NOMO-1 treated with DMSO at 0.1 percent for 48 hours (cell line): ENCODE measurements at regions not wholly inside any gene's neighbourhood (a gene's known extent, or its start where the extent isn't known, plus 50 kb on each side); places are given as distances from the start of the nearest gene placed in this dataset.
"Not testable (repeated sequence)": the region's sequence is repeated elsewhere in the genome, so short reads cannot be mapped to it uniquely, and the experiment has no call there.

Experiments
- DNase-seq: peaks from one replicate; lab custom pipeline; 2025; ENCODE audit not compliant: unreplicated experiment; lab: John Stamatoyannopoulos, UW

DNA sequence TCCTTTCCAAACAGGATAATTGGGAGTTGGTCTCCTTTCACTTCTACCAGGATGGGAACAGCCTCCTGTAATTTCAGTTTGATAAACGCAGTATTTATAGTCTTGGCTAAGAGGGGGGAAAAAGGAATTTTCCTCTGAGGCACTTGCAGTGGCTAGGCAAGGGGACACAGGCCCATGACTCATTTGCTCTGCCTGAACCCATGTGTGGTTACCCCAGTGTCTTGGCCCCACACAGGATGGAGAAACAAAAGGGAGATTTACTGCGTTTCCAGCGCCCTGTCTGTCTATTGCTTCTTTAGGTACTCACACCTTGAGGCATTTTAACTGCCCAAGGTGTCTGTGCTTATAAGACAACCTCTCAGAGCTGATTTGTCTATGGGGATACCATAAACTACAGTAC lies 74.8 kb upstream of the NEDD9 start:
- DNase-seq = no peak

DNA sequence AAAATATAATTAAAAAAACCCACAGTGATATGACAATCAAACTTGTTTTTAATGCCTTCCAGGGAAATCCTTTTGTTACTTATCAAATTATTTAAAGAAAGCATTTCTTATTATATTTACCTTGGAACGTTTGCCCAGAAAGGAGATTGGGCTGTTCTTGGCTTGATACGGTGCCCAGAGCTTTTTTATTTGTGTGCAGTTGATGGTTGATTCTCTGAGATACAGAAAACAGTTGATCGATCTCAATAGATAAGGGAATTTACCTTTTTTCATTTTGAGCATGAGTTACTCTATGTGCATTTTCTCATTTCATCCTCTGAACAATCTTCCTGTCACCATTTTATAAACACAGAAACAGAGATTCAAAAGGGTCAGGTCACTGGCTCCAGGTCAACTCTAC lies 72.5 kb upstream of the NEDD9 start:
- DNase-seq = no peak

DNA sequence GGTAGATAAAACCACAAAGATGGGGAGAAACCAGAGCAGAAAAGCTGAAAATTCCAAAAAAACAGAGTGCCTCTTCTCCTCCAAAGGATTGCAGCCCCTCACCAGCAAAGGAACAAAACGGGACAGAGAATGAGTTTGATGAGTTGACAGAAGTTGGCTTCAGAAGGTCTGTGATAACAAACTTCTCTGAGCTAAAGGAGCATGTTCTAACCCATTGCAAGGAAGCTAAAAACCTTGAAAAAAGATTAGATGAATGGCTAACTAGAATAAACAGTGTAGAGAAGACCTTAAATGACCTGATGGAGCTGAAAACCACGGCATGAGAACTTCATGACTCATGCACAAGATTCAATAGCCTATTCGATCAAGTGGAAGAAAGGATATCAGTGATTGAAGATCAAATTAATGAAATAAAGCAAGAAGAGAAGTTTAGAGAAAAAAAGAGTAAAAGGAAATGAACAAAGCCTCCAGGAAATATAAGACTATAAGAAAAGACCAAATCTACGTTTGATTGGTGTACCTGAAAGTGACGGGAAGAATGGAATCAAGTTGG lies 67.5 kb upstream of the NEDD9 start:
- not testable (repeated sequence) for DNase-seq

DNA sequence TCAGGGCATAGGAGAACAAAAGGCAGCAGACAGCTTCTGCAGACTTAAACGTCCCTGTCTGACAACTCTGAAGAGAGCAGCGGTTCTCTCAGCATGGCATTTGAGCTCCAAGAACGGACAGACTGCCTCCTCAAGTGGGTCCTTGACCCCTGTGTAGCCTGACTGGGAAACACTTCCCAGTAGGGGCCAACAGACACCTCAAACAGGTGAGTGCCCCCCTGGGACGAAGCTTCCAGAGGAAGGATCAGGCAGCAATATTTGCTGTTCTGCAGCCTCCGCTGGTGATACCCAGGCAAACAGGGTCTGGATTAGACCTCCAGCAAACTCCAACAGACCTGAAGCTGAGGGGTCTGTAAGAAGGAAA lies 66.9 kb upstream of the NEDD9 start:
- DNase-seq = not testable (repeated sequence)

DNA sequence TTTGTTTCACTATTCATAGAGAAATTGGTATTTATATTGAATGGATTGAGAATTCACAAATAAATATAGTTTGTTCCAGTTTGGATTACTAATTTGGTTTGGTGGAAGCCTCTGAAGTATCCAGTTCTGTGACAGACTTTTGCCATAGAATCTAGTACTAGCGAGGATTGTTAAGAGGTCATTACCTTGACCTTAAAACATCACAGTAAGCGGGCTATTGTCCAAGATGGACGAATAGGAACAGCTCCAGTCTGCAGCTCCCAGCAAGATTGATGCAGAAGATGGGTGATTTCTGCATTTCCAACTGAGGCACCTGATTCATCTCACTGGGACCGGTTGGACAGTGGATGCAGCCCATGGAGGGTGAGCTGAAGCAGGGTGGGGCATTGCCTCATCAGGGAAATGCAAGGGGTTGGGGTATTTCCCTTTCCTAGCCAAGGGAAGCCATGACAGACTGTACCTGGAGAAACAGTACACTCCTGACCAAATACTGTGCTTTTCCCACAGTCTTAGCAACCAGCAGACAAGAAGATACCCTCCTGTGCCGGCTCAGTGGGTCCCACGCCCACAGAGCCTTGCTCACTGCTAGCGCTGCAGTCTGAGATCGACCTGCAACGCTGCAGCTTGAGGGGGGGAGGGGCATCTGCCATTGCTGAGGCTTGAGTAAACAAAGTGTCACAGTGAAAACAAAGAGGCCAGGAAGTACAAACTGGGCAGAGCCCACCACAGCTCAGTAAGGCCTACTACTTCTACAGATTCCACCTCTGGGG lies 66.4 kb upstream of the NEDD9 start:
- DNase-seq = no peak

DNA sequence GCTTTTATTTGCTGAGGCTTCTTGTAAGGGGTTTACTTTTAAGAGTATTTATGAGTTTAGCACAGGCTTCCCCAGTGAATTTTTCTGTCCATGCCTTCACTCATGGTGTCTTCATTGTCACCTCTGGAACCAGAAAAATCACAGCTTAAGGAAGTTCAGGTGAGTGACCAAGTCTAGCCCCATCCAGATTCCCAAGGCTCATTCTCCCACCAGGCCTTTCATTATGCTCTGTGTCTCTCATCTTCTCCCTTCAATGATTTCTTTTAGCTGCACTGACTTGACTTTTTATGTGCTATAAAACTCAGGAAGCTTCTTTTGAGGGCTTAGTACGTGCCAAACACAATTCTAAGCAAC lies 64.9 kb upstream of the NEDD9 start:
- no peak for DNase-seq

DNA sequence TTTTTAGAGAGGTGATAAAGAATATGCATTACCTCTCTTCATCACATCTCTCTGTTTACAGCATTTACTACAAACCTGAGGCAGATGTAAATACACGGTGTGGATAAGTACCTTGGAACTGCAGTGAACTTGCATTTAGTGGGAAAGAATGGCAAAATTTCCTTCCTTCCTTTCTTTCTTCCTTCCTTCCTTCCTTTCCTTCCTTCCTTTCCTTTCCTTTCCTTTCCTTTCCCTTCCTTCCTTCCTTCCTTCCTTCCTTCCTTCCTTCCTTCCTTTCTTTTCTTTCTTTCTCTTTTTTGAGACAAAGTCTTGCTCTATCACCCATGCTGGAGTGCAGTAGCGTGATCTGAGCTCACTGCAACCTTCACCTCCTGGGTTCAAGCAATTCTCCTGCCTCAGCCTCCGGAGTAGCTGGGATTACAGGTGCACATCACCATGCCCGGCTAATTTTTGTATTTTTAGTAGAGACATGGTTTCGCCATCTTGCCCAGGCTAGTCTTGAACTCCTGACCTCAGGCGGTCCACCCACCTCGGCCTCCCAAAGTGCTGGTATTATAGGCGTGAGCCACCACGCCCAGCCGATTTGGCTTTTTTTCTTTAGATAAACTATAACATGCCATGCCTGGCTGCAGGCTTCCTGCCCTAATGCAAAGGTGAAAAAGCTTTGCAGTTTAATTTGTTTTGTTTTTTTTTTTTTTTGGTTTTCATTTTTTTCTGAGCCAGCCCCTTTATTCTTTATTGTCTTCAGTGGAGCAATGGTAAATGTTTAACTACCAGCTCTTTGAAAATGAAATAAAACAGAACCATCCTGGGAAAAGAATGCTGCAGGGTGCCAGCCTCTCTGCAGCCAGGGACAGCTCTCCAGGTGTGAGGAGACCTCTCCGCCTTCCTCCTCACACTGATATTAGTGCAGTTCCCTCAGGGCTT lies 64.2 kb upstream of the NEDD9 start:
- no peak for DNase-seq

DNA sequence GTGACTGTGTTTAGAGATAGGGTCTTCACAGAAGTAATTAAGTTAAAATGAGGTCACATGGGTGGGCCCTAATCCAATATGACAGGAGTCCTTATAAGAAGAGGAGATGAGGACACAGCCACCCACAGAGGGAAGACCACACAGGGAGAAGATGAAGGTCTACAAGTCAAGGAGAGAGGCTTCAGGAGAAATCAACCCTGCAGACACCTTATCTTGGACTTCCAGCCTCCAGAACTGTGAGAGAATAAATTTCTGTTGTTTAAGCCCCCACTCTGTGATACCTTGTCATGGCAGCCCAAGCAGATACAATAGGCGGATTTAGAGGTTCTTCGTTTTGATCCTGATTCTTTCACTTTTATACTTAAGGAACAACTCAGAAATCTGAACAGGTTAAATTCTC lies 63.5 kb upstream of the NEDD9 start:
- DNase-seq = no peak

DNA sequence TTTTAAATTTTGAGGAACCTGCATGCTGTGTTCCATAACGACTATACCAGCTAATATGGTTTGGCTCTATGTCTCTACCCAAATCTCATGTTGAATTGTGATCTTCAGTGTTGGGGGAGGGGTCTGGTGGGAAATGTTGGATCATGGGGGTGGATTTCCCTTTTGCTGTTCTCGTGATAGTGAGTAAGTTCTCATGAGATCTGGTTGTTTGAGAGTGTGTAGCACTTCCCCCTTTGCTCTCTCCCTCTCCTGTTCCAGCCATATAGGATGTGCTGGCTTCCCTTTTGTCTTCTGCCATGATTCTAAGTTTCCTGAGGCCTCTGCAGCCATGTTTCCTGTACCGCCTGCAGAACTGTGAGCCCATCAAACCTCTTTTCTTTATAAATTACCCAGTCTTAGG lies 61.8 kb upstream of the NEDD9 start:
- DNase-seq = no peak

DNA sequence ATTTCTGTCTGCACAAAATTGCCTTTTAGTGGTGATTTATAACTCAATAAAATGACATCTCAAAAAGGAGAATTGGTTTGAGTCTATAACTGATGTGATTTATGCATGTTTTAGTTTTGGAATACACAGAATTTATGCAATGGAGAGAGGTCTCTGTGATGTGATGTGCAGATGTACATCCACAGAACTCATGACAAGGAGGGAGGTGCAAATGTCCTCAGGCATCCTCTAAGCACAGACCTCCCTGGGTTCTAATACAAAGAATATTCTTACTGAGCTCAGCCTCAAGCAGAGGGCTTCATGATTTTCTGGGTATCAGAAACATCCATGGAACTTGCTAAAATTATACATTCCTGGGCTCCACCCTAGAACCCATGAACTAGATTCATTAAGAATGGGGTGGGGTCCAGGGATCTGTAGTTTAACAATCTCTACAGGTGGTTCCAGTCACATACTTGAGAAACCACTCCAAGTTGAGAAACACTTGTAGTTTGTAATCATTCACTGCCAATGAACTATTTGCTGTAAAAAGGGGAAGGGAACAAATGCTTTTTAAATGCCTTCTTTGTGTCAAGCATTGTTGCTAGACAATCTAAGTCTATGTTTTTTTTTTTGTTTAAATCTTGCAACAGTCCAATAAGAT lies 60.2 kb upstream of the NEDD9 start:
- no peak for DNase-seq

DNA sequence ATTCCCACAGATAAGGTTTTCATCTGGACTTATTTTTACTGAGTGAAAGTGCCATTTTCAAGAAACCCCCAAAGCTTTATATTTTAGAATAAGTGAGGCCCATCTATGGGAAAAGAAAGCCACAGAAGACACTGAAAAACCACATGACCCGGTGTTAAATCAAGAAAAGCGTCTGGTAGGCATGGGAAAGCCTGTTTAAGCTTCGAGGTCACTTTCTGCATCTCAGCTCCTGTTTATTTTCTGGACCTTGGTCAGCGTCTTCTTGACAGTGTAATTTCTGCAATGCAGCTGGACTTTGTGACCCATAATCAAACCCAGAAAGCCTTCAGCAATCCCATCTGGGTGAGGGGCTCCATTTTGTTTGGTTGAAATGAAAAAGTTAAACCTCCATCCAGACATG lies 59.6 kb upstream of the NEDD9 start:
- no peak for DNase-seq

DNA sequence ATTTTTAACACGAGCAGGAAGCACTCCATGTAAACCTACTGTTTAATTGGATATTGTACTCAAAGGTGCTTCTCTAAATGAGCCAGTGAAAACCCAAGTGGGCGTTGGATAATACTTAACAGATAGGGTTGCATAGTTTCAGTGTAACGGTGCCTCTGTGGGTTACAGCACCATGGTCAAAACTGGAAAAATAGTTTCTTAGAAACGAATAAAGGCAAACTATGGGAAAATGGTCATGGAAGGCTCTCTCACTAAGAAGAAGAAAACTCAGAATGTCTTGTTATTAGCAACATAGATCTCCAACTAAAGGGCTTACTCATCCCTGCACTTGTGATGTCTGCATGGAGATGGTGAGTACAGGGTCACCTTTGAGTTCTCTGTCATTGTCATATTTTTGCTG lies 59.1 kb upstream of the NEDD9 start:
- DNase-seq = no peak

DNA sequence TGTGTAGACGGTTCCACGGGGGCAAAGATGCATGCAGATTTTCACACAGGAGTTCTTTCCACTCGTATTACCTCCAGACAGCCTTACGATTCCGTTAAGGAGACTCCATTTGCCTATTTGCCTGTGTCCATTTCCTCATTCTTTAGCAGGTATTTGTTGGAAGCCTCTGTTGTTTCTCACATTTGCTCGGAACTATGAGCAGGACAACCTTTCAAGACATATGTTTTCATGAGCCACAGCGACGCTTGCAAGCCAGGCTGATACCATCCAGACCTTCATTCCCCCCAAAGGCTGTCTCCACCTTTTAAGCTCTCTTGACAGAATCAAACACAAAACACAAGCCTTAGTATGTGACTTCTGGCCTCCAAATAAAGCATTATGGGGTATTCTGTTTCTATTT lies 57.6 kb upstream of the NEDD9 start:
- no peak for DNase-seq

DNA sequence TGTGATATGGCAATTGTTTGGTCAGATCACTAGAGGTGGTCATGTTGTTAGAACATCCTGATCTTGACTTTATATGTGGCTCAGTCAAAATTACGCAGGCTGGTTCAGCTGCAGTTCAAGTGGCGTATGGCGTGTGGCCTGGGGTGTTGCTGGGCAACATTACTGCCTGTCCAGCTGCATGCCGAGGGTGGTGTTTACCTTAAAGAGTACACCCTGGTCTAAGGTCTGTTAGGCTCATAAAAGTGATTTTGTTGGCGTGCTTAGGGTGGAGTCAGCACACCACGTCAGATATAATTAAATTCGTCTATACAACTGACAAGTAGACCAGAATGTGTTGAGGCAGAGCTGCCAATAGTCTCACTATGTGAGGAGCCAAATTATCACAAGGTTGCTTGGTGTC lies 55.6 kb upstream of the NEDD9 start:
- DNase-seq = no peak

DNA sequence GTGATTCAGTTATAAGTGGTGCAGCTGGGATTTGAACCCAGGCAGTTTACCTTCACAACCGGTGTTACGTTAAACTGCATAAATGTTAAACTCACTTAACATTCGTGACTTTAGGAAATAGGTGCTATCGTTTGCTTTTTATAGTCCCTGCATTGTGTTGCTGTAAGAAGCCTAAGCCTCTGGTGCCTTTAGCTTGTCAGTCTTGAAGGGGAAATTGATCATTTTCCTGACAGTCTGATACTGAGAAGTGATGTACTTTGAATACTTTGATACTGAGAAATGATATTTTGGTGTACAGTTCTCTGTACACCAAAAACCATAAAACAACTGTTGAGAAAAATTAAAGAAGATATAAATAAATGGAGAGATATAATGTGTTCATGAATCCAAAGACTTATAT lies 52.5 kb upstream of the NEDD9 start:
- DNase-seq = no peak

DNA sequence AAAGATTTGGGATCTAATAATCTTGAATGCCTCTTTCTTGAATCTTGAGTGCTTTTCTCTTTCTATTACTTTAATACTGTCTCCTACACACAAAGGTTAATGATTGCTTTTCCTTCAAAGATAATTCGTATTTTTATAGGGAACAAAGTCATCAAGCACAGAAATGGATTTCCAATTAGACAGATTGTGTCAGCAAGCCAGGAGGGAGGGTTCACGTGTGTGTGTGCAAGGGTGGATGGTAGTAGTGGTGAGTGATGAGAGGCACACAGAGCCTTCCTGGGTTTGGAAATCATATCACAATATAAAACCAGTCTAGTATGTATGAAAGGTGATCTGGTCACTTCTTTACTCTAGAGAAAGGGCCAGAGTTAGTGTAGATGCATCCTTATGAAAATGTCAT lies 51.2 kb upstream of the NEDD9 start:
- no peak for DNase-seq

DNA sequence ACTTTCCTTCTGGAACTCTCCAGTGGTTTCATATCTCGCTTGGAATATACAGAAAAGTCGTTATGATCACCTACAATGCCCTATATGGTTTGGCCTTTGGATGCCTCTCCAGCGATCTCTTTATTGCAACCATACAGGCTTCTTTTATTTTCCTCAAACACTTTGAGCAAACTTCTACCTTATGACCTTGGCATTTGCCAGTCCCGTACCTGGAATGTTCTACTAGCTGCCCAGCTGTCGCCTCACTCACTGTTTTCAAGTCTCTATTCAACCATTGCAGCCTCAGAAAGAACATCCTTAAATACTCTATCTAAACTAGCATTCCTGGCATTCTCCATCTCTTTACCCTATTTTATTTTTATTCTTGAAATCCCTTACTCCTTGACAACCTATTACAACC lies 50.4 kb upstream of the NEDD9 start:
- DNase-seq = no peak
